Limb (tissue), 2 donors: ENCODE measurements at regions not wholly inside any gene's neighbourhood (a gene's known extent, or its start where the extent isn't known, plus 50 kb on each side); places are given as distances from the start of the nearest gene placed in this dataset.

ENCODE experiments used
- DNase-seq, 2 donors: peaks; one replicate each; pipeline ENCODE4 v3.0.0-alpha.2; 2016; ENCODE audit errors: extremely low spot score in 2 of 2

- no peak for DNase-seq
These were observed 86.1 kb upstream of the CCL2 start for GRCh38 chr17:34168989-34169388.

GRCh38 chr17:34169496-34169895 is 85.6 kb upstream of the CCL2 start:
- DNase-seq: no peak

DNA sequence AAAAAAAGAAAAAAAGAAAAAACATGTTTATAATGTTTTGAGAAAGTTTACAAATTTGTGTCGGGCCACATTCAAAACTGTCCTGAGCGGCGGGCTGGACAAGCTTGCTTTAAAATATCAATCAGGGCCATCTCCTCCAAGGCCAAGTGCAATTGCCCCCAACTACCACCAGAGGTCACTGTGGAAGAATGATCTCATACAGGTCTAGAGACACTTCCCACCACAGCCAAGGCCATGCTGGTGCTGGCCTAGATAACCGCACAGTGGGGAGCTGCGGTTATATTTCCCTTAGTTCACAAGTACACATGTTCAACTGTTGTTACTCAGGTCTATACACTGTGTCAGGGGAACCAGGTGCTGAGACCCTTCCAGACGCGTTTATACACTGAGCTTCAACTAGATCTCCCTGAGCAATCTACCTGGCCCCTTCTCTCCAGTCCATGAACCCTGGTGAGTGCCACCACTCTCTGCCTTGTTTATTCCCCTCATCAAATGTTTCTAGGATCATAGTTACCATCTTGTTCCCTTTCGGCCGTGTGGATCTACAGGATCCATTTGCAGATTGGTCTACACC is 83.8 kb upstream of the CCL2 start:
- DNase-seq: peak in 1 of 2 donors; percentile 54

DNA sequence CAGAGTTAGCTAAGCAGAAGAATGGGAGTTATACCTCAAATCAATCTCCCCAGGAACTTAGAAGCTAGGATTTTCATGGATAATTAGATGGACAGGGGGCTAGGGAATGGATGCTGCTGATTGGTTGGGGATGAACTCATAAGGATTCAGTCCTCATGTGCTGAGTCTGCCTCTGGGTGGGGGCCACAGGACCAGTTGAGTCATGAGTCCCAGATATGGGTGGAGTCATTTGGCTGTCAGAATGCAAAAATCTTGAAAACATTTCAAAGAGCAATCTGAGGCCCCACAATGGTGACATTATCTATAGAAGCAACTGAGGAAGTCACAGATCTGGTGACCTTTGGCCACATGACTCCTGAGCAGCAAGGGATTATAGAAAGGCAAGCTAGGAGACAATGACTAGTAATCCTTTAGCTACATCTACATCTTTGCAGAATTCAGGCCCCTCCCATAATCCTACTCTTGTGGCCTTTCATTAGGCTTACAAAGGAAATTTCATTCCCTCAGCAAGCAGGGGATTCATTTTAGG is 82.6 kb upstream of the CCL2 start:
- DNase-seq: no peak

- DNase-seq: no peak
These were observed 81.8 kb upstream of the CCL2 start for GRCh38 chr17:34173241-34173640.

DNA sequence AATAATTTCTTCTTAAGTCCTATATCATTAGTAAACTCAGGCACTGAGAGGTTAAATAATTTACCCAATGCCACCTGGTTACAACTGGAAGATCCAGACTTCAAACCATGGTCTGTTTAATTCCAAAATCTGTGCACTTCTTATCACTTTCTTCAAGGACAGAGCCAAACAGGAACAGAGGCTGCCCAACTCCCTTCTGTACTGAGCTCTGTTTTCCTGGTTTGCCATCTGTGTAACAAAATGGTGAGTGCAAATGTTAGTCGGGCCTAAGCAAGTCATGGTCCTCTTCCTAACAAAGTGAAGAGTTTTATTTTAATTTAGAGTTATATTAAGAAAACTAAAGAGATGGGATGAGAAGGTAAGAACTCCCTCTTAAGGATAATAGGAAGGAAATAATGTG is 80.6 kb upstream of the CCL2 start:
- no peak for DNase-seq

DNA sequence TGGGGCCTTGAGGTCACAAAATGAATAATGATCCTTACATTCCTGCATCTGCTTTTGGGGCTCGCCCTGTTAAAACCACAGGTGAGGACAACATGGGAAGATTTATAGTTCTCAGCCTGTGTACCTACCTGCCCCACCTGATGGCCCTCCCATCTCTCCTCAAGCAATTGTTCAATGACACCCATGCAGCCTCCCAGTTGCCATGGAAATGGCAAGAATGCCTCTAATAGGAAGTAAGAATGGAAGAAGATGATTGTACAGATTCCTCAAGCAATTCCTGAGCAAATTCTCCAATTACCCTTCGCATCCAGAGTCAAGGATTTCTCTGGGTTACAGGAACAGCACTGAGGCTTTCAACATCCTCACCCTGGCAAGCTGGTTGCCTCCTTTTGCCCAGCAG is 78.6 kb upstream of the CCL2 start:
- no peak for DNase-seq

- DNase-seq: no peak
These were observed 77.4 kb upstream of the CCL2 start for GRCh38 chr17:34177642-34178041.

DNA sequence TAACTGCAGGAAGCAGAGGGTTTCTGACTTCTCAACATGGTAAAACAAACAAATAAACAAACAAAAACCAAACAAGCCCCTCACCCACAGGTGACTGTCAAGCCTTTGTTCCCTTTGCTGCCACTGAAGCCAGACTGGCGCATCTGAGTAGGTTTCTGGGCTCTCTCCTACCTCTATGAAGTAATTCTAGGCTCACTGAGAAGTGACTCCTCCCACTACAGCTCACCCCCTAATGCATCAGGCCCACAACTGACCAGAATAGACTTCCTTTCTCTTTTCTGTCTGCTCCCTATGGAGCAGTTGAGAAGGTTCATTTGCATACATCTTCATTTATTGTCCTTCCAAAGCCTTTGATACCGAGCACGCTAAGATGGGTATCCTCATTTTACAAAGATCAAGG is 77.0 kb upstream of the CCL2 start:
- no peak for DNase-seq

DNA sequence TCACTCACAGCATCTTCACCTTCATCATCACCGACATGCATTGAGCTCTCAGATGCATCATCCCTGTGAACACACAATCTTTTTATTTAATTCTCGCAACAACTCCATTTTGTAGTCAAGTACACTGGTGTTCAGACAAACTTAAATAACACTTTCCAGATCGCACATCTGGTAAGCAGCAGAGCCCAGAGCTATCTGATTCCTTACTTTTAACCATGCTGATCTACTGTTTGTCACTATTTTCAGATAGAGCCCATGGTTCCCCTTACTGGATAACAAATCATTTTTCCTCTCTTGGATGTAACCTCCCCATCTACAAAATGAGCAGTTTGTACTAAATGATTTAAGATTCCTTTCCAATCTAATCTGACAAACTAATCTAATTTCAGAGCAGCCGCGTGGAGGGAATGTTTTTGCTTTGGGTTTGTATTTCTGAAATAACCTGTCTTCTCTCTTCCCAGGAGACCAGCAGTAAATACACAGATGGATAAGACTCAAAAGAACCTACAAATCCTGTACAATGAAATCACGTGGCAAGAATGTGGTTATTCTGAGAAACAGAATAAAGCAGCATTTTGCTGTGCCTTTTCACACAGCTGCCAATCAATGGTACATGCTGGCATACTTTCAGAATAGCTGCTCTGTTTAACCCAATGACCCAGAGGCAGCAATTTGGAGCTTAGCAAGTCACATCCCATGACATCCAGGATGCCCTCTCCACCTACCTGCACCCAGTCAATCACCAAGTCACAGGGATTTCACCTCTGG is 72.9 kb upstream of the CCL2 start:
- DNase-seq: no peak

- DNase-seq: no peak
These were observed 59.1 kb upstream of the CCL2 start for GRCh38 chr17:34195987-34196386.

DNA sequence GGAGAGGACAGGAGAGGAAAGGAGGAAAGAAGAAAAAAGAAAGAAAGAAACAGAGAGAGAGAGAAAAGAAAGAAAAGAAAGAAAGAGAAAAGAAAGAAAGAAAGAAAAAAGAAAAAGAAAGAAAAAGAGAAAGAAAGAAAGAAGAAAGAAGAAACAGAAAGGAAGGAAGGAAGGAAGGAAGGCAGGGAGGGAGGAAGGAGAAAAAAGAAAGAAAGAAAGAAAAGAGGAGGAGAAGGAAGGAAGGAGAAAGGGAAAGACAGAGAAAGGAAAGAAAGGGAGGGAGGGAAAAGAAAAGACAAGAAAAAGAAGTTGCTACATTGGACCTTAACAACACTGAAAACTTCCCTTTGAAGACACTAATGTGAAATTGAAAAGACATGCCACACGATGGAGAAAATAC is 56.6 kb upstream of the CCL2 start:
- DNase-seq: no peak

DNA sequence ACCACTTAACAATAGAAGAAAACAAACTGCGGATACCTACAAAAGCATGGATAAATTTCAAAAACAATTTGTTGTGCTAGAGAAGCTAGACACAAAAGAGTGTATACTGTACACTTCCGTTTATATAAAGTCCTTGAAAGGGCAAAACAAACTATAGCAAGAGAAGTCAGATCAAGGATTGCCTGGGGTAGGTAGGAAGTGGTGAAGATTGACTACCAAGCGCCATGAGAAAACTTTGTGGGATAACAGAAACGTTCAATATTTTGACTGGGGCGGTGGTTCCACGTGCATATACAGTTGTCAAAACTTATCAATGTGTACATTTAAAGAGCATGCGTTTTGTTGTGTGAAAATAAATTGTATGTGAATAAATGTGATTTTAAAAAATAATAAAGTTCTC is 55.6 kb upstream of the CCL2 start:
- DNase-seq: no peak

DNA sequence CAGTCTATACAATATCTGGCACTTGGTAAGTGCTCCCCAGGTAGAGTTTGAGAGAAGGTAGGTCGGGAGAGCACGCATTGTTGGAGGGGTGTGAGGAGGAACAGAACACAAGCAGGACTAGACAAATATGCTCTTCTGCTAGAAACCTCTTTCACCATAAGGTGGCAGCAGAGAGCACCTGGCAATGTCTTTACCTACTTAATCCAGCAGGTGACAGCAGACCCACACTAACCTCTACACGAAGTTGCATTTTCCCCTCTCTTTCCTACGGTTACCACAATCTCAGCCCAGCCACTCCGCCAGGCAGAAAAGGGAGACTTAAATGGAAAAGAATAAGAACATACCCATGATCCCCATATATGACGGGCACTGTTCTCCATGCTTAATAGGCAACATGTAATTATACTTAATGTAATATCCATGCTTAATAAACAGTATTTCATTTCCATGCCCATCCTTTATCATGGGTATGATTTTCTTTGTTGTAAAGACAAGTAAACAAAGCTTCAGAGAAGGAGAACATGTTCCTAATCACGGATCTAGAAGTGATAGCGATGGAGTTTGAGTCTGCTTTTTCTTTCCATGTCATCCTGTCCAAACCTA is 55.1 kb upstream of the CCL2 start:
- DNase-seq: peak; percentile 83 to 90

GRCh38 chr17:34201225-34201624 is 53.9 kb upstream of the CCL2 start:
- DNase-seq: no peak

GRCh38 chr17:34201767-34202166 is 53.3 kb upstream of the CCL2 start:
- no peak for DNase-seq

DNA sequence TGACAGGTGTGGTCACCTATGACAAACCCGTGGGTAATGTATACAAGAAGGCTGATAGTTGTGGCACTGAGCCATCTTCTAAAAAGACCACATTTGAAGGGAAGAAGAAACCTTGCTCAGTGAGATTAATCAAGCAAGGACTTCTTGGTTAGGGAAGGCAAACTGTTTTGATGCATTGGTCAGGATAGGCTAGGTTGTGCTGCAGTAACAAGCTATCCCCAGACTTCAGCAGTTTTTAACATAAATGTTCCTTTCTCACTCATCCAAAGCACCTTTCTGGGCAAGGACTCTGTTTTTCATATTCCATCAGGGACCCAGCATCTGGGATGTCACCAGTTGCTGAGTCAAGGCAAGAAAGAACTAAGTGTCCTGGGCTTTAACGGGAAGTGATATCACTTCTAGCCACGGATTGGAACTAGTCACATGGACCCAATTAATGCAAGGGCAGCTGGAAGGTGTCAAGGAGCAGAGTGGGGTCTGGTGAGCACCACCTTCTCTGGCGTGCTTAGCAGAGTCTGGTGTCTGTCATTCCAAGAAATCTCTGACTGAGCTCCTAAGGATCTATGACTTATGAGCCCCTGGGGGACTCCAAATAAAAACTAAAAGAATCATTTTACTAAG is 52.0 kb upstream of the CCL2 start:
- DNase-seq: no peak

- DNase-seq: no peak
These were observed 50.7 kb upstream of the CCL2 start for GRCh38 chr17:34204402-34204801.
